ENCODE measurements at regions not wholly inside any gene's neighbourhood (a gene's known extent, or its start where the extent isn't known, plus 50 kb on each side); places are given as distances from the start of the nearest gene placed in this dataset.

GRCh38 chr6:169317441-169318202 is 64.0 kb upstream of the THBS2 start:
- DNase-seq (peak in 1 of 6 donors; percentile 12), ATAC-seq (no peak), FAIRE-seq (no peak)
- Histone ChIP-seq H3K9me3 (no peaks in the 10 kb centered on the region), H3K4me3 (no peak overlapping the region), H3K27me3 (no peaks in the 10 kb centered on the region), H3K27ac (no peak overlapping the region), H3K4me1 (no peaks in the 10 kb centered on the region), H3K36me3 (no peaks in the 10 kb centered on the region)
- intact Hi-C loops (cut with DNase I): no loop called here
- WGBS, 2 donors: 75 to 79% methylated on average over 26 of the region's 26 CpGs
- TF ChIP-seq, protein P1, sequence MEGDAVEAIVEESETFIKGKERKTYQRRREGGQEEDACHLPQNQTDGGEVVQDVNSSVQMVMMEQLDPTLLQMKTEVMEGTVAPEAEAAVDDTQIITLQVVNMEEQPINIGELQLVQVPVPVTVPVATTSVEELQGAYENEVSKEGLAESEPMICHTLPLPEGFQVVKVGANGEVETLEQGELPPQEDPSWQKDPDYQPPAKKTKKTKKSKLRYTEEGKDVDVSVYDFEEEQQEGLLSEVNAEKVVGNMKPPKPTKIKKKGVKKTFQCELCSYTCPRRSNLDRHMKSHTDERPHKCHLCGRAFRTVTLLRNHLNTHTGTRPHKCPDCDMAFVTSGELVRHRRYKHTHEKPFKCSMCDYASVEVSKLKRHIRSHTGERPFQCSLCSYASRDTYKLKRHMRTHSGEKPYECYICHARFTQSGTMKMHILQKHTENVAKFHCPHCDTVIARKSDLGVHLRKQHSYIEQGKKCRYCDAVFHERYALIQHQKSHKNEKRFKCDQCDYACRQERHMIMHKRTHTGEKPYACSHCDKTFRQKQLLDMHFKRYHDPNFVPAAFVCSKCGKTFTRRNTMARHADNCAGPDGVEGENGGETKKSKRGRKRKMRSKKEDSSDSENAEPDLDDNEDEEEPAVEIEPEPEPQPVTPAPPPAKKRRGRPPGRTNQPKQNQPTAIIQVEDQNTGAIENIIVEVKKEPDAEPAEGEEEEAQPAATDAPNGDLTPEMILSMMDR (IDR thresholded peaks at IDR 0.05): no peak

DNA sequence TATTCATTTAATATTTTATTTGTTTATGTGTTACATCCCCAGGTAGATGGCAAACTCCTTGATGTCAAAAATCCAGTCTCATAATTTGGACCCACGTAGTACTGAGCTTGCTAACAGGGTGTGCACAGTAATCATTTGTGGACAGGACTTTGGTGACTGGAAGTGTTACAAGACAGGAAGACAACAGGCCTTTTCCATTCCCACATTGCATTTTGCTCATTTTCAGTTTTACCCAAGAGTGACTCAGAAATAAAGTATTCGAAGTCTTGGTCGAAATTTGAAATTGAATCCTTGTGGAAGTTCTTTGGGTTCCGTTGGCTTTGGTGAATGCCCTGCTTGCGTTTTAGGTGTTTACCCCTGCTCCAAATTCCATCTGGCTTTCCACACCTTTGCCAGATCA is 63.0 kb upstream of the THBS2 start:
- 81 to 87% methylated on average over 5 of the region's 5 CpGs for WGBS, 2 donors
- Histone ChIP-seq H3K36me3 (no peaks in the 10 kb centered on the region), H3K4me3 (no peak overlapping the region), H3K4me1 (no peaks in the 10 kb centered on the region), H3K9me3 (no peaks in the 10 kb centered on the region), H3K27ac (no peak overlapping the region), H3K27me3 (no peaks in the 10 kb centered on the region)
- intact Hi-C loops (cut with DNase I): no loop called here
- no peak for FAIRE-seq
- TF ChIP-seq, protein P1 (IDR thresholded peaks at IDR 0.05): no peak
- no peak for DNase-seq
- ATAC-seq: no peak

DNA sequence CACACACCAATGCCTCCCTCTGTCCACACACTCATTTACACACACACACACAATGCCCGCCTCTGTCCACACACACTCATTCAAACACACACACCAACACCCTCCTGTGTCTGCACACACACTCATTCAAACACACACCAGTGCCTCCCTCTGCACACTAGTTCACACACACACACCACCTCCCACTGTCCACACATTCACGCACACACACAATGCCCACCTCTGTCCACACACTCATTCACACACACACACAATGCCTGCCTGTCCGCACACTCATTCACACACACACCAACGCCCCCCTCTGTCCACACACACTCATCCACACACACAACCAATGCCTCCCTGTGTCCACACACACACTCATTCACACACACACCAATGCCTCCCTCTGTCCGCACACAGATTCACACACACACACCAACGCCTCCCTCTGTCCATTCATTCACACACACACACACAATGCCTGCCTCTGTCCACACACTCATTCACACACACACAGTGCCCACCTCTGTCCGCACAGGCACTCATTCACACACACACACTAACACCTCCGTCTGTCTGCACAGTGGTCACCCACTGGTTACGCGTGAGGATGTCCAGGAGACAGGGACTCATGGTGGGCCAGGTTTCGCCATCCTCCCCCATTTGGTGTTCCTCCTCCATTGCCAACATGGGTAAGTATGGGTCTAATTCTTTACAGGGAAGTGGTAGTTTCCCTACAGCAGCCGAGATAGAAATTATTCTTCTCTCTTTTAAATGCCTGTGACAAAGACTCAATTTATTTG is 62.4 kb upstream of the THBS2 start:
- no peaks in the 10 kb centered on the region for H3K9me3 ChIP-seq
- ATAC-seq: no peak
- no peaks in the 10 kb centered on the region for H3K4me1 ChIP-seq
- no peak for FAIRE-seq
- no peak for DNase-seq
- no peak overlapping the region for H3K4me3 ChIP-seq
- H3K27ac ChIP-seq: no peak overlapping the region
- intact Hi-C loops (cut with DNase I): no loop called here
- 79 to 91% methylated on average over 12 of the region's 12 CpGs for WGBS, 2 donors
- no peaks in the 10 kb centered on the region for H3K36me3 ChIP-seq
- TF ChIP-seq, protein P1 (IDR thresholded peaks at IDR 0.05): no peak
- H3K27me3 ChIP-seq: no peaks in the 10 kb centered on the region

- Histone ChIP-seq H3K36me3 (no peaks in the 10 kb centered on the region), H3K27ac (no peak overlapping the region), H3K4me3 (no peak overlapping the region), H3K9me3 (no peaks in the 10 kb centered on the region), H3K27me3 (no peaks in the 10 kb centered on the region), H3K4me1 (no peaks in the 10 kb centered on the region)
- no peak for ATAC-seq
- intact Hi-C loops (cut with DNase I): no loop called here
- no peak for FAIRE-seq
- WGBS, 2 donors: 86 to 88% methylated on average over 22 of the region's 22 CpGs
- no peak for DNase-seq
- TF ChIP-seq, protein P1 (IDR thresholded peaks at IDR 0.05): no peak
Observed at GRCh38 chr6:169313347-169314010, 59.8 kb upstream of the THBS2 start.
